Breast epithelium (tissue), 4 donors: ENCODE measurements at regions not wholly inside any gene's neighbourhood (a gene's known extent, or its start where the extent isn't known, plus 50 kb on each side); places are given as distances from the start of the nearest gene placed in this dataset.
A peak's percentile ranks its signal among the peaks of the same experiment; 100 is the strongest.

ENCODE experiments used
- DNase-seq, 2 donors: peaks; one replicate each; pipeline ENCODE4 v3.0.0-alpha.2; 2019; ENCODE audit warnings: low spot score in 2 of 2
- H3K27ac ChIP-seq, 2 donors: fragments of 200-600 bp; sonication (generic) in 1 of 2; one replicate each; pipeline ENCODE4 v1.5.1; 2016 to 2019; ENCODE audit warnings: mild to moderate bottlenecking in 1 of 2
- H3K27me3 ChIP-seq, 2 donors: fragments of 200-600 bp; sonication (generic) in 1 of 2; one replicate each; pipeline versions ENCODE4 v1.5.1 to v1.6.0; 2017 to 2019; ENCODE audit warnings: control low read depth in 1 of 2, mild to moderate bottlenecking in 1 of 2
- H3K36me3 ChIP-seq: fragments of 200-600 bp; one replicate; pipeline ENCODE4 v1.5.1; 2019
- H3K4me1 ChIP-seq, 2 donors: fragments of 200-600 bp; sonication (generic); one replicate each; pipeline ENCODE4 v1.5.1; 2016 to 2019; ENCODE audit warnings: control low read depth in 1 of 2
- H3K4me3 ChIP-seq, 3 donors: fragments of 200-600 bp; sonication (generic); 1 replicate in 2 of 3; 2 replicates in 1 of 3; pipeline ENCODE4 v1.5.1; 2016 to 2019; ENCODE audit warnings: mild to moderate bottlenecking in 3 of 3, moderate library complexity in 2 of 3
- H3K9me3 ChIP-seq, 2 donors: fragments of 200-600 bp; sonication (generic) in 1 of 2; one replicate each; pipeline ENCODE4 v1.5.1; 2016 to 2019; ENCODE audit warnings: control low read depth in 1 of 2
- POLR2A ChIP-seq: fragments of 450-650 bp; IDR thresholded peaks from one replicate; pipeline ENCODE4 v1.6.1; 2016; ENCODE audit warnings: antibody characterized with exemption, mild to moderate bottlenecking, moderate library complexity
- POLR2AphosphoS5 ChIP-seq, 3 donors: sonication (generic); formaldehyde crosslinking; IDR thresholded peaks; one replicate each; pipeline ENCODE4 v1.6.1; 2017; ENCODE audit warnings: antibody characterized with exemption in 3 of 3
- intact Hi-C: fragments of 100-400 bp; cut with DNase I; formaldehyde crosslinking; loops from one replicate; pipeline ENCODE4 v1.15.1; 2023; ENCODE audit warnings: low total_unique reads
- TF ChIP-seq, protein P1 (sequence below), 3 donors: fragments of 450-650 bp; IDR thresholded peaks; one replicate each; pipeline ENCODE4 v1.5.1; 2016 to 2017; ENCODE audit warnings: antibody characterized with exemption in 3 of 3, mild to moderate bottlenecking in 3 of 3, moderate library complexity in 3 of 3

DNA sequence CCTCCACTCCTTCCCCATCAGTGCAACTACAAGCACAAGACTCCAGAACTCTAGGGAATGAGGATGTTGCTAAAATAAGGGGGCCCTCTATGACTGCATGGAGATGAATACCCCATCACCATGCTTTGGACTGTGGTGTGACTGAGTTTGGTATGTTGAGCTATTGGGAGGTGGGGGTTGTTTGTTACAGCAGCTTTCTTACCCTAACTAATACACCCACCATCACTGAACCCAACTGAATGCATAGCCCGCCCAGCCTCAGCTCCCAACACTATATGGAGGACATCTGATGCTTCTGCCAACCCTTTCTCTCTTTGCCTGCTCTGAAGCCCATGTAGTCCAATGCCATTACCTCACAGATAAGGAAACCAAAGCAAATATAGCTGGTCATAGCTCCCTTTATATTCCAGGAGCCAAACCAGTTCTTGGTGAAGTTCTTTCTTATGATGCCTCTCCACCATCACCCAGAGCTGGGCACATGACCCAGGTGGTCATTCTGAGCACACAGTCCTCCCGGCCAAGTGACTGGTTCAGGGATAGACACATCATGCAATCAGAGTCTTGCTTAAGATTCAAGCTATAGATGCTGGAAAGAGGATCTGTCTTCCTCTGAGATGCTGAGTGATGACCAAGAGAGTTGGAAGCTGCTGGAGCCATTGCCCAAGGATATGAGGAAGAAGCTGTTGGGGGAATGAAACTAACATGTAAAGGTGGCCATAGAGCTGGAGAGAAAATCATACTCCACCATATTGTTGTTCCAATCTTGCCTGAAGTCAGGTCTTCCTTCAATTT lies 155.6 kb upstream of the HAAO start:
- DNase-seq = no peak
- Histone ChIP-seq H3K4me3 (no peak overlapping the region), H3K27me3 (no peaks in the 10 kb centered on the region), H3K27ac (peak overlapping the region in 1 of 2 donors; percentile 50), H3K9me3 (no peaks in the 10 kb centered on the region), H3K36me3 (no peaks in the 10 kb centered on the region), H3K4me1 (peaks cover 0 to 5% of the 10 kb centered on the region in 2 donors)
- TF ChIP-seq POLR2A (no peak), POLR2AphosphoS5 (IDR thresholded peaks at IDR 0.05) (no peak)
- TF ChIP-seq, protein P1, sequence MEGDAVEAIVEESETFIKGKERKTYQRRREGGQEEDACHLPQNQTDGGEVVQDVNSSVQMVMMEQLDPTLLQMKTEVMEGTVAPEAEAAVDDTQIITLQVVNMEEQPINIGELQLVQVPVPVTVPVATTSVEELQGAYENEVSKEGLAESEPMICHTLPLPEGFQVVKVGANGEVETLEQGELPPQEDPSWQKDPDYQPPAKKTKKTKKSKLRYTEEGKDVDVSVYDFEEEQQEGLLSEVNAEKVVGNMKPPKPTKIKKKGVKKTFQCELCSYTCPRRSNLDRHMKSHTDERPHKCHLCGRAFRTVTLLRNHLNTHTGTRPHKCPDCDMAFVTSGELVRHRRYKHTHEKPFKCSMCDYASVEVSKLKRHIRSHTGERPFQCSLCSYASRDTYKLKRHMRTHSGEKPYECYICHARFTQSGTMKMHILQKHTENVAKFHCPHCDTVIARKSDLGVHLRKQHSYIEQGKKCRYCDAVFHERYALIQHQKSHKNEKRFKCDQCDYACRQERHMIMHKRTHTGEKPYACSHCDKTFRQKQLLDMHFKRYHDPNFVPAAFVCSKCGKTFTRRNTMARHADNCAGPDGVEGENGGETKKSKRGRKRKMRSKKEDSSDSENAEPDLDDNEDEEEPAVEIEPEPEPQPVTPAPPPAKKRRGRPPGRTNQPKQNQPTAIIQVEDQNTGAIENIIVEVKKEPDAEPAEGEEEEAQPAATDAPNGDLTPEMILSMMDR (IDR thresholded peaks at IDR 0.05) = no peak
- intact Hi-C loops = no loop called here

DNA sequence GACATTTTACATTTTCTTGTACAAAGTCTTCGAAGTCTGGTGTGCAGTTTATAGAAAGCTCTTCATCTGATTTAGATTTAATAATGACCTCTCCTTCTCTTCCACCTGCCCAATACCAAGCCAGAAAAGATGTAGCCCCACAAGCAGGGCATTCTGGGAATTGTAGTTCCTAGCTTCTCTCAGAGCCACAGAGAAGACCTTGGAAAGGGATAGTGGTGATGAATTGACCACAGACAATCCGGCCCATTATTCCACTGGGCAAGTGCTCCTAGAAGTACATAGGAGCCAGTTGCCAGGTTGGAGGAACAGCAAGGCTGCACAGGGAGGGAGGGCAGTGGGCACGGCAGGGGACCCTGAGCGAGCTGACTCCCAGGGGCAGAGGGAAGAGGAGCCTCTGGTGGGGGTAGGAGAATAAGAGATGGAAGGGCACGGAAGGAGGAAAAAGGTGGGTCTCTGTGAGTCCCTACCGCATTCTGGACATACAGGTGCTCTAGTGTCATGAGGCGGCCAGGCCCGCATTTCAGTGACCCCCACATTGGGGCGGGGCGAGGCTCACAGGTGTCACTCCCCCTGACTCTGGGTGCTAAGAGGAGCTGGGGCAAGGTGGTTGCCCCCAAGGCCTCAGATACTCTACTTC lies 152.5 kb upstream of the HAAO start:
- no peak for TF ChIP-seq POLR2A
- TF ChIP-seq POLR2AphosphoS5 (IDR thresholded peaks at IDR 0.05) = no peak
- TF ChIP-seq, protein P1 (IDR thresholded peaks at IDR 0.05) = no peak
- Histone ChIP-seq H3K27ac (no peak overlapping the region), H3K9me3 (no peaks in the 10 kb centered on the region), H3K4me3 (no peak overlapping the region), H3K4me1 (peaks cover 0 to 5% of the 10 kb centered on the region in 2 donors), H3K36me3 (no peaks in the 10 kb centered on the region), H3K27me3 (no peaks in the 10 kb centered on the region)
- intact Hi-C loops = no loop called here
- DNase-seq = no peak

DNA sequence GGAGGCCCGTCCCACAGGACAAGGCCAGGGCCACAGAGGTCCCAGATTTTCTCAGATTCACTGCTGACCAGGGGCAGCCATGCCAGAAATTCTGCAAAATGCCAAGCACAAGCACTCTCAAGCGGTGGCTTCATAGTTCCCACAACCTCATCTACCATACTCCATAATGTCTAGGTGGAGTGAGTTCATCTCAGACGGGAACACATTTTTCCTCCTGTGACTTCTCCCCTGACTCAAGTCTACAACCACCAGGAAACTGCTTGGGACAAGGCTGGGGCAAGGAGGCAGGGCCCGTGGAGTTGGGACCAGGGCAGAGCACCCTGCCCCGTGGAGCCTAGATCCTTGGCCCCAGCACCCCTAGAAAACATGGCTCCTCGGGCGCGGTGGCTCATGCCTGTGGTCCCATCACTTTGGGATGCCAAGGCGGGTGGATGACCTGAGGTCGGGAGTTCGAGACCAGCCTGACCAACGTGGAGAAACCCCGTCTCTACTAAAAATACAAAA lies 150.7 kb upstream of the HAAO start:
- no peaks in the 10 kb centered on the region for H3K36me3 ChIP-seq
- no peak for DNase-seq
- peaks cover 0 to 5% of the 10 kb centered on the region in 2 donors for H3K4me1 ChIP-seq
- H3K9me3 ChIP-seq = no peaks in the 10 kb centered on the region
- intact Hi-C loops = no loop called here
- H3K27ac ChIP-seq = peak overlapping the region in 1 of 2 donors; percentile 61
- TF ChIP-seq POLR2A = no peak
- TF ChIP-seq POLR2AphosphoS5 (IDR thresholded peaks at IDR 0.05) = no peak
- TF ChIP-seq, protein P1 (IDR thresholded peaks at IDR 0.05) = no peak
- no peaks in the 10 kb centered on the region for H3K27me3 ChIP-seq
- no peak overlapping the region for H3K4me3 ChIP-seq

DNA sequence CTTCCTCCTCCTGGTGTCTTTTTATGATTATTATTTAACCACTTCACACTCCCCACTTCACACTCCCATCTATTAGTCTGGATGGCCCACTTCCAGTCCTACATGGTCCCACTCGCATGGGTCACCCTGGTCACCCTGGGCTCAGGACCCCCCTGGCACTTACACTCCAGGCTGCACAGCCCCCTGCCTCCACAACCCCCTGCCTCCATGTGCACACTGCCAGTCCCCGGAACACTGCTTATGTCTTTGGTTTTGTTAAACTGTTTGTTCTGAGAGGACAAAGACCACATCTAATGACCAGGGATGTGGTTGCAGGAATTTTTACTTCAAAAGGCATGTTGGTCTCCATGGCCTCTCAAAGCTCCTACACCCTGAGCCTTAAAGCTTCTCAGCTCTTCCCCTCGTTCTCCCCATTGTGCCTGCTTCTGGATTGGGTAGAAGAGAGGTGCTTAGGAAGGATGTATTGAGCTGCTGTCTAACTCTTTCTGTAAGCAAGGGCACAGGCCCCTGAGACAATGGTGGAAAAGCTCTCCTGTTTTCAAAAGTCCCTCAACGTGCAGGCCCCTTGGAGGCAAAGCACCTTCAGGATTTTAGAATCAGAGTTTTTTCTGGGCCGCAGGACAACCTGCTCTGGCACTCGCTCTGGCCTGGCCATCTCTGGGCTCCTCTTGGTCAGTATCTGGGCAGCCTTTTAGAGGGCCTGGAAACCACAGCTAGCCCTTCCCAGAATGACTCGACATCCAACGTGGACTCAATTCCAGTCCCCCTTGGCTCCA lies 150.0 kb upstream of the HAAO start:
- Histone ChIP-seq H3K27me3 (no peaks in the 10 kb centered on the region), H3K9me3 (no peaks in the 10 kb centered on the region), H3K36me3 (no peaks in the 10 kb centered on the region), H3K4me1 (peaks cover 0 to 5% of the 10 kb centered on the region in 2 donors), H3K27ac (peak overlapping the region in 1 of 2 donors; percentile 61), H3K4me3 (no peak overlapping the region)
- no peak for DNase-seq
- intact Hi-C loops = no loop called here
- TF ChIP-seq, protein P1 (IDR thresholded peaks at IDR 0.05) = no peak
- no peak for TF ChIP-seq POLR2AphosphoS5 (IDR thresholded peaks at IDR 0.05)
- TF ChIP-seq POLR2A = no peak
